Keratinocyte (primary cell): ENCODE measurements at regions not wholly inside any gene's neighbourhood (a gene's known extent, or its start where the extent isn't known, plus 50 kb on each side); places are given as distances from the start of the nearest gene placed in this dataset.
"Not testable (repeated sequence)": the region's sequence is repeated elsewhere in the genome, so short reads cannot be mapped to it uniquely, and the experiment has no call there.

ENCODE experiments used
- DNase-seq: peaks from one replicate; pipeline ENCODE4 v3.0.0-alpha.2; 2011; ENCODE audit warnings: low read depth, missing footprints, low spot score
- FAIRE-seq: peaks from 2 replicates; lab custom pipeline; 2011; peaks lifted over from hg19 to GRCh38; lab: Jason Lieb, UNC
- H2AFZ ChIP-seq: 2 replicates; pipeline ENCODE4 v1.6.0; 2012; ENCODE audit warnings: low read length, control low read depth, inconsistent platforms; ENCODE audit not compliant: control insufficient read depth
- H3K27ac ChIP-seq: 2 replicates; pipeline ENCODE4 v1.5.1; 2011; ENCODE audit warnings: low read length; ENCODE audit not compliant: control insufficient read depth, insufficient read depth
- H3K27me3 ChIP-seq: 3 replicates; pipeline ENCODE4 v1.6.0; 2011; ENCODE audit warnings: low read length; ENCODE audit not compliant: control insufficient read depth, insufficient read depth; ENCODE audit errors: extremely low read depth
- H3K36me3 ChIP-seq, 2 experiments: 2 replicates in 1 of 2; 3 replicates in 1 of 2; pipeline ENCODE4 v1.5.1; 2011; ENCODE audit warnings: low read length in 2 of 2, mild to moderate bottlenecking in 1 of 2; ENCODE audit not compliant: control insufficient read depth in 2 of 2, insufficient read depth in 2 of 2; ENCODE audit errors: extremely low read depth in 1 of 2
- H3K4me1 ChIP-seq: 3 replicates; pipeline ENCODE4 v1.5.1; 2011; ENCODE audit warnings: low read length; ENCODE audit not compliant: control insufficient read depth, insufficient read depth; ENCODE audit errors: extremely low read depth
- H3K4me2 ChIP-seq: 3 replicates; pipeline ENCODE4 v1.6.0; 2011; ENCODE audit warnings: low read depth, low read length; ENCODE audit not compliant: control insufficient read depth, insufficient read depth; ENCODE audit errors: extremely low read depth
- H3K4me3 ChIP-seq, 3 experiments: fragments of 200-600 bp in 1 of 3; sonication (generic) in 1 of 3; 2 replicates in 2 of 3; 3 replicates in 1 of 3; pipeline ENCODE4 v1.5.1; 2011 to 2016; ENCODE audit warnings: low read length in 3 of 3, mild to moderate bottlenecking in 3 of 3, control low read depth in 2 of 3, inconsistent platforms in 1 of 3, low read depth in 1 of 3, mixed read lengths in 1 of 3, mixed run types in 1 of 3, moderate library complexity in 1 of 3; ENCODE audit not compliant: control insufficient read depth in 2 of 3, insufficient read depth in 2 of 3; ENCODE audit errors: extremely low read depth in 1 of 3
- H3K79me2 ChIP-seq: 2 replicates; pipeline ENCODE4 v1.6.0; 2012; ENCODE audit warnings: low read length; ENCODE audit not compliant: control insufficient read depth, insufficient read depth
- H3K9ac ChIP-seq: 3 replicates; pipeline ENCODE4 v1.6.0; 2011; ENCODE audit warnings: low read length; ENCODE audit not compliant: control insufficient read depth, insufficient read depth; ENCODE audit errors: extremely low read depth
- H3K9me1 ChIP-seq: 3 replicates; pipeline ENCODE4 v1.6.0; 2011; ENCODE audit warnings: low read length; ENCODE audit not compliant: control insufficient read depth, insufficient read depth; ENCODE audit errors: extremely low read depth
- H3K9me3 ChIP-seq: 2 replicates; pipeline ENCODE4 v1.5.1; 2012; ENCODE audit warnings: low read depth, low read length; ENCODE audit not compliant: control insufficient read depth
- H4K20me1 ChIP-seq: 3 replicates; pipeline ENCODE4 v1.6.0; 2011; ENCODE audit warnings: low read length; ENCODE audit not compliant: control insufficient read depth, insufficient read depth; ENCODE audit errors: extremely low read depth
- CTCF ChIP-seq, 3 experiments: IDR thresholded peaks in 1 of 3; conservative IDR thresholded peaks in 1 of 3; optimal IDR thresholded peaks in 1 of 3; 2 replicates in 2 of 3; 3 replicates in 1 of 3; pipeline versions ENCODE3 to v1.5.1; 2011; ENCODE audit warnings: low read length in 3 of 3, mild to moderate bottlenecking in 3 of 3, moderate library complexity in 2 of 3, control low read depth in 1 of 3, inconsistent platforms in 1 of 3; ENCODE audit not compliant: insufficient read depth in 2 of 3; ENCODE audit errors: extremely low read depth in 1 of 3
- EZH2 ChIP-seq: IDR thresholded peaks from one replicate; pipeline ENCODE4 v1.6.1; 2012; ENCODE audit warnings: inconsistent platforms, mild to moderate bottlenecking, low read length, moderate library complexity
- dilution Hi-C: fragments of 300-500 bp; cut with MboI; formaldehyde crosslinking; loops from one replicate; pipeline ENCODE4 v1.7.0; 2020; ENCODE audit warnings: low sequenced_read_pairs; ENCODE audit not compliant: extremely low pct_ligation_motif_present

DNA sequence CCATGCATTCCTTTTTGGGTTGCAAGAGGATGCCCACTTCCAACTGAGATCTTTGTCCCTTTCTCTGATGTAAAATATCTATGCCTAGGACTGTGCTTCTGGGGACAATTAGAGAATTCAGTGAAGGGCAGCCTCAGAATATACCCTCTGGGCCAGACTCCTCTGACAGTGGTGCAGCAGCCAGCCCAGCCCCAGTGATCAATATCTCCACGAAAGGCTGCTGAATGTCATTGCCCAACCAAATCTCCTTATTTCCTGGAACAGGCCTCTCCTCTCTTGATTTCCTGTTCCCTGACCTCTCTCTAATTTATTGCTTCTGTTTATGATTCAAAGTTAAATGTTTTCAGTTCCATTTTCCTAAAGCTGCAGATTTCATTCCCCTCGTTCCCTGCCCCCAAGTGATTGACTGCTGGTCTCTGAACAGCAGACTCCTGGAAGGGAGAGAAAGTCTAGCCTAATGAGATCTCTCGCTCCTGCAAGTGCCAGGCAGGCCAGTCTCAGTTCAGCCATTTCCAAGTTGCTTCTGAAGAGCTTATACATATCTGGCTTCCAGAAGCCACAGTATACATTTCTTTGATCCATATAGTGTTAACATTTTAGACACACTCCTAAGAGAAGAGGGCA, 104.4 kb upstream of the SALL1 start:
- dilution Hi-C loops = no loop called here
- FAIRE-seq = no peak

GRCh38 chr16:51254390-51254789, 103.3 kb upstream of the SALL1 start:
- H3K4me3 ChIP-seq, H3K9ac ChIP-seq, H3K27me3 ChIP-seq, DNase-seq, dilution Hi-C loops, H2AFZ ChIP-seq, H3K9me1 ChIP-seq, H3K79me2 ChIP-seq, H3K9me3 ChIP-seq, H4K20me1 ChIP-seq, H3K4me2 ChIP-seq, H3K27ac ChIP-seq, FAIRE-seq, H3K36me3 ChIP-seq, H3K4me1 ChIP-seq: not testable (repeated sequence)

More for the DNA sequence above, 104.4 kb upstream of the SALL1 start:
- Histone ChIP-seq H3K27me3 (no peaks in the 10 kb centered on the region), H3K79me2 (no peaks in the 10 kb centered on the region), H4K20me1 (no peaks in the 10 kb centered on the region), H3K9ac (no peak overlapping the region), H3K36me3 (no peaks in the 10 kb centered on the region), H3K4me2 (no peak overlapping the region), H3K27ac (no peak overlapping the region), H3K9me3 (no peaks in the 10 kb centered on the region), H3K4me1 (no peaks in the 10 kb centered on the region), H2AFZ (no peak overlapping the region), H3K4me3 (no peak overlapping the region), H3K9me1 (no peaks in the 10 kb centered on the region)
- DNase-seq = no peak
- TF ChIP-seq CTCF (optimal IDR thresholded peaks at IDR 0.05 in 1 of 3, IDR thresholded peaks at IDR 0.05 in 1 of 3, conservative IDR thresholded peaks at IDR 0.05 in 1 of 3; ENCODE audit: extremely low read depth in 1 of 3, insufficient read depth in 2 of 3, low read length in 3 of 3) (no peak), EZH2 (no peak)

- DNase-seq = no peak
- H3K27me3 ChIP-seq = no peaks in the 10 kb centered on the region
- FAIRE-seq = no peak
- H3K9me1 ChIP-seq = no peaks in the 10 kb centered on the region
- no peaks in the 10 kb centered on the region for H3K4me1 ChIP-seq
- dilution Hi-C loops = no loop called here
- no peak overlapping the region for H3K4me3 ChIP-seq
- H4K20me1 ChIP-seq = no peaks in the 10 kb centered on the region
- H3K79me2 ChIP-seq = no peaks in the 10 kb centered on the region
- H3K9ac ChIP-seq = no peak overlapping the region
- H3K9me3 ChIP-seq = no peaks in the 10 kb centered on the region
- H3K4me2 ChIP-seq = no peak overlapping the region
- no peaks in the 10 kb centered on the region for H3K36me3 ChIP-seq
- H2AFZ ChIP-seq = no peak overlapping the region
- H3K27ac ChIP-seq = no peak overlapping the region
- TF ChIP-seq CTCF (optimal IDR thresholded peaks at IDR 0.05 in 1 of 3, IDR thresholded peaks at IDR 0.05 in 1 of 3, conservative IDR thresholded peaks at IDR 0.05 in 1 of 3; ENCODE audit: extremely low read depth in 1 of 3, insufficient read depth in 2 of 3, low read length in 3 of 3) (no peak), EZH2 (no peak)
Measured at GRCh38 chr16:51248217-51248616, 97.1 kb upstream of the SALL1 start.
